CD4-positive, alpha-beta T cell (primary cell): ENCODE measurements at regions not wholly inside any gene's neighbourhood (a gene's known extent, or its start where the extent isn't known, plus 50 kb on each side); places are given as distances from the start of the nearest gene placed in this dataset. TPM values are rescaled to one million over a fixed set of nuclear protein-coding genes. Genes with fewer than 3 reads are reported as not detected.
"Not testable (repeated sequence)": the region's sequence is repeated elsewhere in the genome, so short reads cannot be mapped to it uniquely, and the experiment has no call there.

Experiments used
- ATAC-seq: fragments of 200-7000 bp; cut with Tn5 transposase; one replicate; pipeline ENCODE4 v1.10.0; 2022; ENCODE audit warnings: mild to moderate bottlenecking; ENCODE audit not compliant: poor library complexity
- CTCF ChIA-PET: fragments of 350-600 bp; sonication (Branson Sonifier 250); formaldehyde crosslinking; loops from one replicate; lab custom pipeline; 2021; ENCODE audit warnings: antibody characterized with exemption, inconsistent platforms; lab: Charles Lee
- POLR2A ChIA-PET: fragments of 350-600 bp; sonication (Branson Sonifier 250); formaldehyde crosslinking; loops from one replicate; lab custom pipeline; 2021; ENCODE audit warnings: antibody characterized with exemption, inconsistent platforms; lab: Charles Lee
- DNase-seq, 14 experiments: peaks; one replicate each; pipeline ENCODE4 v3.0.0-alpha.2; 2013 to 2020; ENCODE audit warnings: mixed read lengths in 2 of 14
- H3K27ac ChIP-seq, 2 donors: one replicate each; pipeline versions ENCODE4 v1.5.1 to v1.7.0; 2013; ENCODE audit warnings: low read length in 2 of 2, low read depth in 1 of 2, mild to moderate bottlenecking in 1 of 2
- H3K27me3 ChIP-seq, 2 experiments: 1 replicate in 1 of 2; 2 replicates in 1 of 2; pipeline versions ENCODE4 v1.6.1 to v1.7.0; 2013; ENCODE audit warnings: low read length in 2 of 2, control low read depth in 1 of 2, mild to moderate bottlenecking in 1 of 2, moderate library complexity in 1 of 2; ENCODE audit not compliant: insufficient read depth in 2 of 2, control insufficient read depth in 1 of 2
- H3K36me3 ChIP-seq: one replicate; pipeline ENCODE4 v1.6.1; 2013; ENCODE audit warnings: low read length, control low read depth; ENCODE audit not compliant: insufficient read depth
- H3K4me1 ChIP-seq: one replicate; pipeline ENCODE4 v1.6.1; 2013; ENCODE audit warnings: low read length, control low read depth; ENCODE audit not compliant: insufficient read depth
- H3K4me3 ChIP-seq: one replicate; pipeline ENCODE4 v1.5.1; 2013; ENCODE audit warnings: mild to moderate bottlenecking, low read length, moderate library complexity
- H3K9me3 ChIP-seq, 2 experiments: 1 replicate in 1 of 2; 2 replicates in 1 of 2; pipeline versions ENCODE4 v1.6.1 to v1.7.0; 2013; ENCODE audit warnings: low read length in 2 of 2, mild to moderate bottlenecking in 2 of 2, control low read depth in 1 of 2, moderate library complexity in 1 of 2; ENCODE audit not compliant: control insufficient read depth in 1 of 2, insufficient read depth in 1 of 2
- H3K27ac Mint-ChIP-seq: one replicate; pipeline ENCODE4 v1.8.0; 2020; ENCODE audit warnings: mixed read lengths
- H3K27me3 Mint-ChIP-seq: one replicate; pipeline ENCODE4 v1.8.0; 2021; ENCODE audit warnings: mixed read lengths
- H3K36me3 Mint-ChIP-seq: one replicate; pipeline ENCODE4 v1.8.0; 2021; ENCODE audit warnings: low read depth, mixed read lengths
- H3K4me1 Mint-ChIP-seq: one replicate; pipeline ENCODE4 v1.8.0; 2021; ENCODE audit warnings: low read depth, mixed read lengths
- H3K4me3 Mint-ChIP-seq: one replicate; pipeline ENCODE4 v1.8.0; 2020; ENCODE audit warnings: mild to moderate bottlenecking, mixed read lengths
- H3K9me3 Mint-ChIP-seq: one replicate; pipeline ENCODE4 v1.8.0; 2020; ENCODE audit warnings: mixed read lengths
- intact Hi-C, 2 experiments: fragments of 100-400 bp; cut with DNase I in 1 of 2; cut with micrococcal nuclease in 1 of 2; formaldehyde crosslinking; loops; one replicate each; pipeline versions ENCODE4 v1.15.1 to v1.9.0; 2023 to 2025; cut with DNase I, micrococcal nuclease
- microRNA-seq: library from miRNA; unstranded; fragments of <30 nt; microRNA quantifications from one replicate; pipeline ENCODE4 v1.2.0, GENCODE V29; 2021; ENCODE audit warnings: borderline microRNAs expressed, borderline replicate concordance

- H3K27ac ChIP-seq, H3K36me3 ChIP-seq, H3K9me3 ChIP-seq, intact Hi-C loops, H3K36me3 Mint-ChIP-seq, H3K27me3 ChIP-seq, DNase-seq, CTCF ChIA-PET, H3K27ac Mint-ChIP-seq, H3K4me1 ChIP-seq, POLR2A ChIA-PET, H3K4me1 Mint-ChIP-seq, H3K27me3 Mint-ChIP-seq, H3K4me3 ChIP-seq, H3K9me3 Mint-ChIP-seq, H3K4me3 Mint-ChIP-seq: not testable (repeated sequence)
- ATAC-seq = peak; percentile 75
These were observed 55.6 kb upstream of the MTLN start for GRCh38 chr2:110267828-110268407.

DNA sequence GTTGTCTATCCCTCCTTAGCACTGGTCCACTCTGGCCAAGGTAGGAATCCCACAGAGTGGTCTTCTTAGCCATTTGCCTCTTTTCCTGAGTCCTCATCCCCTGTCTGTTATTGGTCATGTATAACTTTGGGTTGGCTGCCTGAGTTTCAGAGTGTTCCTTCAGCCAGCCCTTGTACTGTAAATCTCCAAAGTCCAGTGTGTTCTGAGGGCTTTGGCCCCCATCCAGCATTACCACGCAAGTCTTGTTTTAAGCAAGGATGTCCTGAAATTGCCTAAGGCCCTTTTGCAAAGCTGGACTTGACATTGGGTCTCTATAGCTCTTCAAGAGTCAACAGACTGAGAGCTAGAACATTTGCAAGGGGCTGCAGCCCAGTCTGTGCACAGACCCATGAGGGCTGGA, 52.5 kb upstream of the MTLN start:
- H3K9me3 Mint-ChIP-seq, H3K27me3 Mint-ChIP-seq, H3K27ac Mint-ChIP-seq, H3K27me3 ChIP-seq, H3K9me3 ChIP-seq, H3K27ac ChIP-seq, H3K36me3 ChIP-seq, ATAC-seq, H3K36me3 Mint-ChIP-seq, CTCF ChIA-PET, H3K4me3 Mint-ChIP-seq, H3K4me1 Mint-ChIP-seq, H3K4me3 ChIP-seq, intact Hi-C loops, DNase-seq, POLR2A ChIA-PET, H3K4me1 ChIP-seq: not testable (repeated sequence)

- POLR2A ChIA-PET, ATAC-seq, H3K27ac ChIP-seq, intact Hi-C loops, H3K4me3 Mint-ChIP-seq, DNase-seq, H3K36me3 Mint-ChIP-seq, H3K36me3 ChIP-seq, H3K9me3 Mint-ChIP-seq, H3K27me3 Mint-ChIP-seq, H3K9me3 ChIP-seq, H3K4me1 ChIP-seq, H3K4me3 ChIP-seq, H3K4me1 Mint-ChIP-seq, H3K27me3 ChIP-seq, H3K27ac Mint-ChIP-seq, CTCF ChIA-PET: not testable (repeated sequence)
These were observed 51.8 kb upstream of the MTLN start for GRCh38 chr2:110264076-110264681.

DNA sequence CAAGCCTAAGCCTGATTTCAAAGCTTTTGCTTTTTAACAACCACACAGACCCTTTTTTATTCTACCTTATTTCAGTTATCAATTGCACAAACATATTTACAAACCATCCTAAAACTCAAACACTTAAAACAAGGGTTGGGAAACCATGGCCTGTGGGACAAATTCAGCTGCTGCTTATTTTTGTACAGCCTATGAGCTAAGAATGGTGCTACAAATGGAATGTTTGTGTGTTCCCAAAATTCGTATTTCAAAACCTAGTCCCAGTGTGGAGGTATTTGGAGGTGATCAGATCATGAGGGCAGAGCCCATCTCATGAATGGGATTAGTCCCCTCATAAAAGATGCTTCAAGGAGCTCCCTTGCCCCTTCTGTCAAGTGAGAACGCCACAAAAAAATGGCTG, 51.1 kb upstream of the MTLN start:
- H3K9me3 ChIP-seq, H3K4me3 ChIP-seq, H3K4me1 ChIP-seq, CTCF ChIA-PET, DNase-seq, intact Hi-C loops, H3K27me3 ChIP-seq, H3K36me3 Mint-ChIP-seq, H3K27me3 Mint-ChIP-seq, H3K9me3 Mint-ChIP-seq, H3K36me3 ChIP-seq, H3K4me1 Mint-ChIP-seq, H3K4me3 Mint-ChIP-seq, ATAC-seq, POLR2A ChIA-PET, H3K27ac ChIP-seq, H3K27ac Mint-ChIP-seq: not testable (repeated sequence)

Small RNA genes lying in the stretch of these regions (microRNA-seq; reads per million reads assigned to microRNA genes)
- gene MIR4436B2 = not detected
